ENCODE measurements at regions not wholly inside any gene's neighbourhood (a gene's known extent, or its start where the extent isn't known, plus 50 kb on each side); places are given as distances from the start of the nearest gene placed in this dataset.

DNA sequence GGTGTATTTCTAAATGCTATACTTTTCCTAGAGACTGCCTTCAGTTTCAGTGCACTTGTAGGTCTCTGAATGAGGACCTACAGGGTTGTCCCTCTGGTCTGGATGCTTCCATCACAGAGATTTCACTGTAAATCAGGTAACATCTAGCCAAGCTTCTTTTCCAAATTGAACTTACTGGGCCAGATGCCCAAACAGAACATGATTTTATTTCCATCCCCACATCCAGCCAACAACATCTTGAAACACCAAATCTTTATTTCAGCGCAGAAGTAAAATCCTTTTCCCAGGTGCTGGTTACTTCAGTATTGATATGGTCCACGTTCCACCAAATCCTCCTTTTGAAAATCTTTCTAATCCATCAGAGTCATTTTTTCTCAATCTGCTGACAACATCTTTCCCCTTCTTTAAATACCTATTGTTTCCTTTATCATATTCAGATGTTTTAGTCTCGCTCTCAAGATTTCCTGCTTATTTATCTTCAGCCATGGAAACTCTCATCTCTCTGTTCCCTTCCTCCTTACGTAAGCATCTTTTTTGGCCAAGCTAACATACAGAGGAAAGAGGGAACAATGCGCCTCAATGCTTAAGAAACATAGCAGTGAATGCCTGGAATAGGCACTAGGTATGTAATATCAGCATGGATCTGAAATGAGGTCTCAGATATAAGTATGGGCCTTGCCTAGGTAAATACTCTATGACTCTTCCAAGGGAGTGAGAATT is 201.2 kb upstream of the MTNR1B start:
- H2AK5ac ChIP-seq (ENCODE audit: insufficient read length, low read length), result no peak overlapping the region
- H3K27ac ChIP-seq (ENCODE audit: insufficient read length, low read depth, low read length), result no peak overlapping the region
- no peaks in the 10 kb centered on the region for H3K79me1 ChIP-seq (ENCODE audit: insufficient read depth, low read depth, low read length, poor library complexity, severe bottlenecking)
- H2BK12ac ChIP-seq (ENCODE audit: insufficient read length, low read depth, low read length), result no peak overlapping the region
- H2BK20ac ChIP-seq (ENCODE audit: low read depth, low read length, poor library complexity, severe bottlenecking), result no peak overlapping the region
- TF ChIP-seq, protein P1, sequence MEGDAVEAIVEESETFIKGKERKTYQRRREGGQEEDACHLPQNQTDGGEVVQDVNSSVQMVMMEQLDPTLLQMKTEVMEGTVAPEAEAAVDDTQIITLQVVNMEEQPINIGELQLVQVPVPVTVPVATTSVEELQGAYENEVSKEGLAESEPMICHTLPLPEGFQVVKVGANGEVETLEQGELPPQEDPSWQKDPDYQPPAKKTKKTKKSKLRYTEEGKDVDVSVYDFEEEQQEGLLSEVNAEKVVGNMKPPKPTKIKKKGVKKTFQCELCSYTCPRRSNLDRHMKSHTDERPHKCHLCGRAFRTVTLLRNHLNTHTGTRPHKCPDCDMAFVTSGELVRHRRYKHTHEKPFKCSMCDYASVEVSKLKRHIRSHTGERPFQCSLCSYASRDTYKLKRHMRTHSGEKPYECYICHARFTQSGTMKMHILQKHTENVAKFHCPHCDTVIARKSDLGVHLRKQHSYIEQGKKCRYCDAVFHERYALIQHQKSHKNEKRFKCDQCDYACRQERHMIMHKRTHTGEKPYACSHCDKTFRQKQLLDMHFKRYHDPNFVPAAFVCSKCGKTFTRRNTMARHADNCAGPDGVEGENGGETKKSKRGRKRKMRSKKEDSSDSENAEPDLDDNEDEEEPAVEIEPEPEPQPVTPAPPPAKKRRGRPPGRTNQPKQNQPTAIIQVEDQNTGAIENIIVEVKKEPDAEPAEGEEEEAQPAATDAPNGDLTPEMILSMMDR (conservative IDR thresholded peaks at IDR 0.05), result no peak
- no peak overlapping the region for H2BK120ac ChIP-seq (ENCODE audit: low read depth, low read length, poor library complexity, severe bottlenecking)
- no CpG with 5 or more reads among the region's 5 CpGs for WGBS (ENCODE audit: extremely low coverage, insufficient read length, low lambda C conversion rate)
- no peaks in the 10 kb centered on the region for H3K79me2 ChIP-seq (ENCODE audit: insufficient read depth, low read length)
- H3K23me2 ChIP-seq (ENCODE audit: insufficient read length, low read depth, low read length, poor library complexity, severe bottlenecking), result no peaks in the 10 kb centered on the region
- Mint-ChIP-seq H3K9me3 (no peaks in the 10 kb centered on the region), H3K27ac (no peak overlapping the region), H3K4me3 (no peak overlapping the region), H3K36me3 (ENCODE audit: insufficient read depth in 1 of 3, low read depth in 3 of 3) (peaks cover 0 to 6% (median 0%) of the 10 kb centered on the region in 3 experiments; a peak in 2 of 7 replicates), H3K4me1 (peaks cover 19% of the 10 kb centered on the region in 2 experiments), H3K27me3 (ENCODE audit: low read depth) (no peaks in the 10 kb centered on the region)
- no peaks in the 10 kb centered on the region for H3K4me1 ChIP-seq (ENCODE audit: insufficient read depth, low read length)
- no peak overlapping the region for H4K91ac ChIP-seq (ENCODE audit: insufficient read length, low read depth, low read length)
- DNase-seq, result no peak
- H3K56ac ChIP-seq (ENCODE audit: insufficient read length, low read depth, low read length), result no peak overlapping the region
- H3K9ac ChIP-seq (ENCODE audit: extremely low read depth, insufficient read length, low read length), result no peak overlapping the region
- no peak overlapping the region for H4K5ac ChIP-seq (ENCODE audit: insufficient read length, low read depth, low read length)
- no peak overlapping the region for H3K18ac ChIP-seq (ENCODE audit: insufficient read length, low read depth, low read length)
- H3K9me3 ChIP-seq (ENCODE audit: control insufficient read depth, low read depth, low read length), result no peaks in the 10 kb centered on the region
- no peak overlapping the region for H3K4me2 ChIP-seq (ENCODE audit: insufficient read depth, insufficient read length, low read length)
- H2BK5ac ChIP-seq (ENCODE audit: insufficient read length, low read length), result no peak overlapping the region
- no peak overlapping the region for H2BK15ac ChIP-seq (ENCODE audit: low read depth, low read length)
- no peak overlapping the region for H4K8ac ChIP-seq (replicated peaks; ENCODE audit: insufficient read length, low read depth, low read length)
- no peak overlapping the region for H3T11ph ChIP-seq (ENCODE audit: low read length)
- H3K14ac ChIP-seq (ENCODE audit: insufficient read depth, low read length), result no peak overlapping the region
- no peak overlapping the region for H3K4ac ChIP-seq (ENCODE audit: low read depth, low read length)
- H2AFZ ChIP-seq (ENCODE audit: low read length), result no peak overlapping the region
- H4K20me1 ChIP-seq (ENCODE audit: control insufficient read depth, insufficient read depth, insufficient read length), result no peaks in the 10 kb centered on the region
- H3K27me3 ChIP-seq (ENCODE audit: insufficient read depth, low read length), result no peaks in the 10 kb centered on the region
- no peak overlapping the region for H3K23ac ChIP-seq (ENCODE audit: insufficient read length, low read depth, low read length)
